IMR-90 (cell line): ENCODE measurements at regions not wholly inside any gene's neighbourhood (a gene's known extent, or its start where the extent isn't known, plus 50 kb on each side); places are given as distances from the start of the nearest gene placed in this dataset.

Experiments used
- ATAC-seq: fragments of 200-7000 bp; cut with Tn5 transposase; 2 replicates; pipeline ENCODE4 v1.9.1; 2020; ENCODE audit warnings: low read depth, mild to moderate bottlenecking, moderate library complexity
- BruUV-seq: library from RNA; stranded (reverse); fragments of 400-500 nt; replicated peaks from 2 replicates; lab custom pipeline; 2021; lab: Mats Ljungman, UMichigan
- CTCF ChIA-PET: fragments of 300-600 bp; formaldehyde crosslinking; extraction: SDS; loops from one replicate; lab custom pipeline; 2021; ENCODE audit warnings: antibody characterized with exemption; lab: Yijun Ruan, JAX
- POLR2A ChIA-PET: fragments of 300-600 bp; sonication (Branson Sonifier 250); formaldehyde crosslinking; loops from one replicate; lab custom pipeline; 2022; ENCODE audit warnings: antibody characterized with exemption; ENCODE audit not compliant: unreplicated experiment; lab: Charles Lee
- DNase-seq: peaks from one replicate; pipeline ENCODE4 v3.0.0; 2013
- H2AFZ ChIP-seq: replicated peaks from 2 replicates; pipeline ENCODE3; 2013; ENCODE audit warnings: low read length, mild to moderate bottlenecking; ENCODE audit not compliant: poor library complexity
- H2AK5ac ChIP-seq: 2 replicates; pipeline ENCODE4 v1.6.1; 2013; ENCODE audit warnings: low read depth, low read length, inconsistent platforms
- H2AK9ac ChIP-seq: replicated peaks from 2 replicates; pipeline ENCODE3; 2013; ENCODE audit warnings: mild to moderate bottlenecking, low read depth, low read length, moderate library complexity; ENCODE audit not compliant: poor library complexity
- H2BK120ac ChIP-seq: 2 replicates; pipeline ENCODE4 v1.6.1; 2013; ENCODE audit warnings: low read depth, low read length, inconsistent platforms
- H2BK15ac ChIP-seq: 3 replicates; pipeline ENCODE4 v1.6.1; 2013; ENCODE audit warnings: low read depth, low read length, inconsistent platforms
- H2BK20ac ChIP-seq: 2 replicates; pipeline ENCODE4 v1.6.1; 2013; ENCODE audit warnings: low read depth, mild to moderate bottlenecking, inconsistent platforms, low read length, moderate library complexity
- H2BK5ac ChIP-seq: 2 replicates; pipeline ENCODE4 v1.6.1; 2013; ENCODE audit warnings: mild to moderate bottlenecking, low read depth, low read length, inconsistent platforms; ENCODE audit not compliant: poor library complexity, severe bottlenecking
- H3K14ac ChIP-seq: replicated peaks from 2 replicates; pipeline ENCODE4 v1.6.1; 2013; ENCODE audit warnings: low read depth, low read length, inconsistent platforms
- H3K18ac ChIP-seq: 2 replicates; pipeline ENCODE4 v1.6.1; 2013; ENCODE audit warnings: low read depth, low read length, control low read depth
- H3K23ac ChIP-seq: 2 replicates; pipeline ENCODE4 v1.6.1; 2013; ENCODE audit warnings: low read depth, low read length, inconsistent platforms
- H3K27ac ChIP-seq: 2 replicates; pipeline ENCODE4 v1.5.1; 2013; ENCODE audit warnings: mild to moderate bottlenecking, control low read depth, low read length; ENCODE audit not compliant: insufficient read depth
- H3K27me3 ChIP-seq: 2 replicates; pipeline ENCODE4 v1.6.1; 2013; ENCODE audit warnings: low read length; ENCODE audit not compliant: control insufficient read depth, insufficient read depth
- H3K36me3 ChIP-seq: 2 replicates; pipeline ENCODE4 v1.6.1; 2013; ENCODE audit warnings: low read length, mixed read lengths; ENCODE audit not compliant: control insufficient read depth, insufficient read depth
- H3K4ac ChIP-seq: 2 replicates; pipeline ENCODE4 v1.6.1; 2013; ENCODE audit warnings: low read depth, low read length, inconsistent platforms
- H3K4me1 ChIP-seq: 2 replicates; pipeline ENCODE4 v1.6.1; 2013; ENCODE audit warnings: low read length, mixed read lengths; ENCODE audit not compliant: control insufficient read depth, insufficient read depth
- H3K4me2 ChIP-seq: 2 replicates; pipeline ENCODE4 v1.6.1; 2013; ENCODE audit warnings: low read depth, mild to moderate bottlenecking, control low read depth, low read length, moderate library complexity
- H3K4me3 ChIP-seq: 2 replicates; pipeline ENCODE4 v1.5.1; 2013; ENCODE audit warnings: low read depth, mild to moderate bottlenecking, control low read depth, low read length, moderate library complexity; ENCODE audit not compliant: insufficient read depth
- H3K56ac ChIP-seq: 2 replicates; pipeline ENCODE4 v1.6.1; 2013; ENCODE audit warnings: low read length, inconsistent platforms; ENCODE audit not compliant: insufficient read depth; ENCODE audit errors: extremely low read depth
- H3K79me1 ChIP-seq, 2 experiments: 2 replicates each; pipeline ENCODE4 v1.6.1; 2013; ENCODE audit warnings: low read length in 2 of 2, inconsistent platforms in 1 of 2, low read depth in 1 of 2
- H3K9ac ChIP-seq: 2 replicates; pipeline ENCODE4 v1.6.1; 2013; ENCODE audit warnings: low read depth, low read length, control low read depth
- H3K9me1 ChIP-seq: 2 replicates; pipeline ENCODE4 v1.6.1; 2013; ENCODE audit warnings: low read length, inconsistent platforms; ENCODE audit not compliant: insufficient read depth
- H3K9me3 ChIP-seq: 2 replicates; pipeline ENCODE4 v1.6.1; 2013; ENCODE audit warnings: low read length; ENCODE audit not compliant: control insufficient read depth, insufficient read depth
- H4K20me1 ChIP-seq: 2 replicates; pipeline ENCODE4 v1.6.1; 2013; ENCODE audit warnings: low read length, inconsistent platforms; ENCODE audit not compliant: insufficient read depth
- H4K5ac ChIP-seq: 2 replicates; pipeline ENCODE4 v1.6.1; 2013; ENCODE audit warnings: mild to moderate bottlenecking, low read depth, low read length, control low read depth
- H4K8ac ChIP-seq, 2 experiments: 2 replicates each; pipeline ENCODE4 v1.6.1; 2013; ENCODE audit warnings: low read depth in 2 of 2, low read length in 2 of 2, control low read depth in 1 of 2, inconsistent platforms in 1 of 2
- H4K91ac ChIP-seq: 2 replicates; pipeline ENCODE4 v1.6.1; 2013; ENCODE audit warnings: low read depth, low read length, inconsistent platforms; ENCODE audit not compliant: insufficient read depth
- BHLHE40 ChIP-seq: fragments of 150-350 bp; IDR thresholded peaks from 2 replicates; pipeline ENCODE4 v1.6.1; 2016; ENCODE audit warnings: mild to moderate bottlenecking, low read depth, low read length
- CEBPB ChIP-seq: IDR thresholded peaks from 2 replicates; pipeline ENCODE4 v1.6.1; 2012; ENCODE audit warnings: low read depth, low read length, improper control_type of control experiment
- CHD1 ChIP-seq: IDR thresholded peaks from 2 replicates; pipeline ENCODE4 v1.6.1; 2012; ENCODE audit warnings: low read depth, low read length, improper control_type of control experiment
- CTCF ChIP-seq: conservative IDR thresholded peaks from 2 replicates; pipeline ENCODE4 v1.5.1; 2012; ENCODE audit warnings: mild to moderate bottlenecking, low read depth, low read length, improper control_type of control experiment
- ELK1 ChIP-seq: fragments of 150-350 bp; IDR thresholded peaks from 2 replicates; pipeline ENCODE4 v1.6.1; 2016; ENCODE audit warnings: low read depth, mild to moderate bottlenecking, low read length, moderate library complexity, borderline replicate concordance
- FOS ChIP-seq: fragments of 150-350 bp; IDR thresholded peaks from 2 replicates; pipeline ENCODE4 v1.6.1; 2016; ENCODE audit warnings: low read depth, low read length
- MAFK ChIP-seq: IDR thresholded peaks from 2 replicates; pipeline ENCODE4 v1.6.1; 2012; ENCODE audit warnings: low read depth, low read length, improper control_type of control experiment
- MAZ ChIP-seq: IDR thresholded peaks from 2 replicates; pipeline ENCODE4 v1.6.1; 2012; ENCODE audit warnings: low read depth, mild to moderate bottlenecking, low read length, improper control_type of control experiment, moderate library complexity, borderline replicate concordance
- MXI1 ChIP-seq: IDR thresholded peaks from 2 replicates; pipeline ENCODE4 v1.6.1; 2012; ENCODE audit warnings: low read depth, mild to moderate bottlenecking, low read length, moderate library complexity, borderline replicate concordance
- NFE2L2 ChIP-seq: fragments of 150-350 bp; IDR thresholded peaks from 2 replicates; pipeline ENCODE4 v1.6.1; 2016; ENCODE audit warnings: low read depth, mild to moderate bottlenecking, low read length
- POLR2A ChIP-seq: IDR thresholded peaks from 2 replicates; pipeline ENCODE4 v1.6.1; 2012; ENCODE audit warnings: mild to moderate bottlenecking, low read depth, low read length
- RAD21 ChIP-seq: IDR thresholded peaks from 2 replicates; pipeline ENCODE4 v1.6.1; 2012; ENCODE audit warnings: low read length, improper control_type of control experiment
- RCOR1 ChIP-seq: IDR thresholded peaks from 2 replicates; pipeline ENCODE4 v1.6.1; 2012; ENCODE audit warnings: mild to moderate bottlenecking, low read length, improper control_type of control experiment; ENCODE audit not compliant: insufficient replicate concordance
- RFX5 ChIP-seq: IDR thresholded peaks from 2 replicates; pipeline ENCODE4 v1.8.0; 2012; ENCODE audit warnings: low read depth, mild to moderate bottlenecking, low read length, moderate library complexity
- SMC3 ChIP-seq: fragments of 150-350 bp; IDR thresholded peaks from 2 replicates; pipeline ENCODE4 v1.6.1; 2016; ENCODE audit warnings: low read depth, mild to moderate bottlenecking, antibody characterized with exemption, low read length, moderate library complexity
- USF2 ChIP-seq: fragments of 150-350 bp; IDR thresholded peaks from 2 replicates; pipeline ENCODE4 v1.6.1; 2017; ENCODE audit warnings: mild to moderate bottlenecking, antibody characterized with exemption, low read length, low read depth
- WGBS, 2 experiments: methylation state at CpG; one replicate each; pipeline versions ENCODE4 v1.1.5 to v1.1.7; 2013; ENCODE audit warnings: missing lambda C conversion rate in 2 of 2; ENCODE audit not compliant: insufficient read length in 1 of 2; ENCODE audit errors: extremely low coverage in 2 of 2; 5-methylcytosine and 5-hydroxymethylcytosine counted together
- dilution Hi-C: fragments of 300-500 bp; cut with HindIII; formaldehyde crosslinking; loops from one replicate; pipeline ENCODE4 v1.14.3; 2018; ENCODE audit warnings: low sequenced_read_pairs; ENCODE audit not compliant: unreplicated experiment
- in situ Hi-C: fragments of 300-500 bp; cut with MboI; formaldehyde crosslinking; loops from 3 replicates; pipeline ENCODE4 v1.14.3; 2019; ENCODE audit warnings: low sequenced_read_pairs, inconsistent platforms, mixed read lengths
- intact Hi-C: fragments of 100-400 bp; cut with micrococcal nuclease; formaldehyde crosslinking; loops from 2 replicates; pipeline ENCODE4 v1.10.0; 2022

GRCh38 chr12:34236073-34236472 is 213.8 kb downstream of the ALG10 start:
- no peak overlapping the region for H2BK15ac ChIP-seq
- ChIA-PET POLR2A (no interaction called here), CTCF (no interaction called here)
- H3K18ac ChIP-seq = no peak overlapping the region
- in situ Hi-C loops = no loop called here
- H4K91ac ChIP-seq = no peak overlapping the region
- H3K9me3 ChIP-seq = peaks cover 10% of the 10 kb centered on the region
- H2AK9ac ChIP-seq = no peak overlapping the region
- no TSS peak for BruUV-seq
- H3K9me1 ChIP-seq = no peaks in the 10 kb centered on the region
- no peaks in the 10 kb centered on the region for H4K20me1 ChIP-seq
- H3K14ac ChIP-seq = no peak overlapping the region
- no peak overlapping the region for H3K9ac ChIP-seq
- H4K5ac ChIP-seq = no peak overlapping the region
- H3K27ac ChIP-seq = no peak overlapping the region
- ATAC-seq (no peak), DNase-seq (no peak)
- dilution Hi-C loops = no loop called here
- no peaks in the 10 kb centered on the region for H3K27me3 ChIP-seq
- no peak overlapping the region for H3K4me3 ChIP-seq
- no peak overlapping the region for H3K4me2 ChIP-seq
- no peak overlapping the region for H2BK20ac ChIP-seq
- 88% methylated on average over 2 of the region's 3 CpGs; no CpG with 5 or more reads in 1 of the 2 experiments for whole genome bisulfite sequencing, 2 experiments
- H3K4me1 ChIP-seq = no peaks in the 10 kb centered on the region
- H3K79me1 ChIP-seq = no peaks in the 10 kb centered on the region
- no peak overlapping the region for H3K4ac ChIP-seq
- H4K8ac ChIP-seq = no peak overlapping the region
- TF ChIP-seq MXI1 (no peak), BHLHE40 (no peak), USF2 (no peak), ELK1 (no peak), NFE2L2 (no peak), CHD1 (no peak), MAZ (no peak), POLR2A (no peak), CEBPB (no peak), MAFK (no peak), FOS (no peak), SMC3 (no peak), RFX5 (no peak), RAD21 (no peak), CTCF (no peak), RCOR1 (no peak)
- intact Hi-C loops = no loop called here
- H3K36me3 ChIP-seq = no peaks in the 10 kb centered on the region
- no peak overlapping the region for H2AK5ac ChIP-seq
- H2BK5ac ChIP-seq = peak overlapping the region; percentile 39
- H2BK120ac ChIP-seq = no peak overlapping the region
- H2AFZ ChIP-seq = no peak overlapping the region
- no peak overlapping the region for H3K23ac ChIP-seq
- H3K56ac ChIP-seq = no peak overlapping the region
